ENCODE measurements at regions not wholly inside any gene's neighbourhood (a gene's known extent, or its start where the extent isn't known, plus 50 kb on each side); places are given as distances from the start of the nearest gene placed in this dataset.
A peak's percentile ranks its signal among the peaks of the same experiment; 100 is the strongest.

GRCh38 chr4:138558886-138559285 is 316.7 kb upstream of the SLC7A11 start:
- H3K4me3 ChIP-seq (ENCODE audit: low read depth, low read length), result no peak overlapping the region
- TF ChIP-seq CTCF (IDR thresholded peaks at IDR 0.05; ENCODE audit: insufficient read depth, low read depth, low read length, missing control alignments), result no peak
- no peak for DNase-seq (ENCODE audit: low read depth)

DNA sequence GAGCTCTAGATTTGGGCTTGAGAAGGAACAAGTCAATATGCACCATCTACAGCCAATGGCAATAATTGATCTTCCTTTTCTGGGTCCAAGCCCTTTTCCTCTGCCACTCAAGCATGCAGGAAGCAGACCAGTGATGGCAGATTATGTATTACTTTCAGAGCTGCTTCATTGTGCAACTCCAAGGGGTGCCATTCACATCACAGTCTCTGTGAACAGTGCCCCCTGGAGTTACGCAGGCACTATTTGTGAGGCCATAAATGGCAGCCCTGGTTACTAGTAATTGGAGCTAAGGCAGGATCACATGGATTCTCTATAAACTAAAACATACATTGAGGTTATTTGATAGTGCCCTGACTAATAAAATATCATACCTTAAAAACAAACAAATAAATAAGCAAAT is 313.4 kb upstream of the SLC7A11 start:
- peak; percentile 34 for TF ChIP-seq CTCF (IDR thresholded peaks at IDR 0.05; ENCODE audit: insufficient read depth, low read depth, low read length, missing control alignments)
- H3K4me3 ChIP-seq (ENCODE audit: low read depth, low read length), result no peak overlapping the region
- DNase-seq (ENCODE audit: low read depth), result peak; percentile 41

DNA sequence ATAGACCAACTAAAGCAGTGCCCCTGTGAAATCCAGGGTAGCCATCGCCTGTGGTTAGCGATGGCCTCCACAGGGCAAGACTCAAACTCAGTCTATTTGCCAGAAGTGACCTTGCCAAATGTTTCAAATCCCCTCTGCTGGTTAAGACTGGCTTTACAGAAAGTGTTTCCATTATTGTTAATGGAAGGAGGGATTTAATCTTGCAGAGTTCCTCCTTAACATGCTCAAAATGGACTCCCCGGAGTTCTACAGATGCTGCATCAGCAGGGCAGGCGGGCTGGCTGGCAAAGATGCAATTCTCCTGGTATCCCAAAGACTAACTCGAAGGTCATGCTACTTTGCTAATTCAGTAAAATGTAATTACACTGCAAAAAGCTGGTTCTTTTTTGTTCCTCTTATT is 313.0 kb upstream of the SLC7A11 start:
- DNase-seq (ENCODE audit: low read depth), result no peak
- TF ChIP-seq CTCF (IDR thresholded peaks at IDR 0.05; ENCODE audit: insufficient read depth, low read depth, low read length, missing control alignments), result no peak
- no peak overlapping the region for H3K4me3 ChIP-seq (ENCODE audit: low read depth, low read length)

- TF ChIP-seq CTCF (IDR thresholded peaks at IDR 0.05; ENCODE audit: insufficient read depth, low read depth, low read length, missing control alignments), result no peak
- no peak overlapping the region for H3K4me3 ChIP-seq (ENCODE audit: low read depth, low read length)
- DNase-seq (ENCODE audit: low read depth), result no peak
These were observed 311.1 kb upstream of the SLC7A11 start for GRCh38 chr4:138553001-138553845.

GRCh38 chr4:138542191-138542776 is 300.1 kb upstream of the SLC7A11 start:
- no peak overlapping the region for H3K4me3 ChIP-seq (ENCODE audit: low read depth, low read length)
- DNase-seq (ENCODE audit: low read depth), result no peak
- TF ChIP-seq CTCF (IDR thresholded peaks at IDR 0.05; ENCODE audit: insufficient read depth, low read depth, low read length, missing control alignments), result no peak

DNA sequence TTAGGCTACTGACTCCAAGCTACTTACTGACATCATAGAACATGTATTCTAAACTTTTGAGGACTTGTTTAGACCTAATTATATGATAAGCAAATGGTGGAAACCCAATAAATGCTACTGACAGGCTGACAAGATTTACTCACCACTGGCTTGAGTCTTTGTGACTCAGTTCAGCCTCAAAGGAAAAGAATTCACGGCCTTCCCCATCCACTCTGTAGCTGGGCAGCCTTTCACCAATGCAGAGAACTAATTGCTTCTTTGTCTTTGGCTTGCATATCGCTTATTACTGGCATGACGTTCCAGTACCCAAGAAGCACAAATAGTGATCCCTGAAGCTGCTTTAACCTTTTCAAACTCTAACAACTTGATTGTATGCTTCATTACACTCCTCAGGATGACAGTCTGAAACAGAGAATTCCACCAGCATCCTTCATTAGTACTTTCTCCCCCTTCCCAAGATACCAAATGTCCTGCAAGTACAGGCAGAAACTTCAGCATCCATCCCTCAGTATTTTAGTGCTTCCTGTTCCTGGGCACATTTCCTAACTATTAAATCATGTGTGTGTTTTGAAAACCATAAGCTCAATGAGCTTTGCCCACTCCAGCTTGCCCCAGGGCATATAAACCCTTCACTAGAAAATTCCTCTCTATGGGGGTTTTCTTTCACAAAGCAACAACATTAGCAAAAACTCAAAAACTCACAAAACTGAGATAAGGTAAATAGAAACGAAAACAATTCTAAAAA is 298.1 kb upstream of the SLC7A11 start:
- H3K4me3 ChIP-seq (ENCODE audit: low read depth, low read length), result no peak overlapping the region
- TF ChIP-seq CTCF (IDR thresholded peaks at IDR 0.05; ENCODE audit: insufficient read depth, low read depth, low read length, missing control alignments), result no peak
- DNase-seq (ENCODE audit: low read depth), result no peak
